ENCODE measurements at regions not wholly inside any gene's neighbourhood (a gene's known extent, or its start where the extent isn't known, plus 50 kb on each side); places are given as distances from the start of the nearest gene placed in this dataset.

DNA sequence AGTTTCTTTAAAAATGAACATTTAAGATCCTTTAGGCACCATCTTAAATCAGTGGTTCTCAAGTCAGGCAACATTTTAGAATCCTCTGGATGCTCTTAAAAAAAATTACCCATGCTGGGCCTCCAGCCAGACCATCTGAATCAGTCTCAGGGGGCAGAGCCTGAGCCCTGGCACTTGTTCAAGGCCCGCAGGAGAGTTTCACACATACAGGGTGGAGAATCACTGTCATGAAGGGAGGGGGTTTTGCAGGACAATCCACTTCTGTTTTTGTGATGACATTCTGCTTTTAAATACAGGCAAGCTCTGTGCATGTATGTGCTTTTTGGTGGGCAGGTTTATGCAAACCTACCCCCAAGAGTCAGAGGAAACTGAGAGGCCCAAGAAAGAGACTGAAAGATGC lies 268.6 kb downstream of the SEC23IP start:
- no peak for DNase-seq (ENCODE audit: low spot score)
- Histone ChIP-seq H2AK5ac (ENCODE audit: low read depth, low read length) (no peak overlapping the region), H2BK12ac (ENCODE audit: low read length) (no peak overlapping the region), H3K4me3 (ENCODE audit: low read length in 2 of 2) (no peak overlapping the region), H3K9me3 (replicated peaks in 1 of 2; ENCODE audit: control insufficient read depth in 2 of 2, insufficient read depth in 1 of 2, low read depth in 1 of 2, low read length in 2 of 2) (no peaks in the 10 kb centered on the region), H4K91ac (ENCODE audit: low read depth, low read length, poor library complexity) (no peak overlapping the region), H2BK15ac (ENCODE audit: low read length) (no peak overlapping the region), H3K18ac (ENCODE audit: low read length) (no peak overlapping the region), H4K8ac (ENCODE audit: low read depth, low read length) (no peak overlapping the region), H3K23ac (ENCODE audit: low read depth, low read length, poor library complexity) (no peak overlapping the region), H3K4me1 (ENCODE audit: control insufficient read depth in 2 of 2, insufficient read depth in 1 of 2, low read depth in 1 of 2, low read length in 2 of 2) (no peaks in the 10 kb centered on the region), H2BK120ac (ENCODE audit: low read depth, low read length) (no peak overlapping the region), H3K36me3 (replicated peaks in 1 of 2; ENCODE audit: control insufficient read depth in 2 of 2, insufficient read depth in 2 of 2, low read length in 2 of 2) (no peaks in the 10 kb centered on the region), H3K27ac (replicated peaks; ENCODE audit: low read length) (no peak overlapping the region), H2BK5ac (ENCODE audit: low read length) (no peak overlapping the region), H3K14ac (ENCODE audit: low read length) (no peak overlapping the region), H3K79me1 (ENCODE audit: low read depth, low read length) (no peaks in the 10 kb centered on the region), H3K9ac (ENCODE audit: low read depth, low read length, poor library complexity) (no peak overlapping the region), H3K4me2 (ENCODE audit: insufficient read depth, low read length, poor library complexity, severe bottlenecking) (no peak overlapping the region), H2AFZ (ENCODE audit: low read length) (no peak overlapping the region), H3K4ac (ENCODE audit: low read length) (no peak overlapping the region), H3K27me3 (ENCODE audit: control insufficient read depth in 3 of 3, insufficient read depth in 3 of 3, low read depth in 1 of 3, low read length in 3 of 3) (no peaks in the 10 kb centered on the region)
- no CpG with 5 or more reads among the region's 1 CpG for WGBS, 2 donors (ENCODE audit: extremely low coverage in 2 of 2, insufficient read length in 2 of 2, insufficient replicate concordance in 1 of 2)

DNA sequence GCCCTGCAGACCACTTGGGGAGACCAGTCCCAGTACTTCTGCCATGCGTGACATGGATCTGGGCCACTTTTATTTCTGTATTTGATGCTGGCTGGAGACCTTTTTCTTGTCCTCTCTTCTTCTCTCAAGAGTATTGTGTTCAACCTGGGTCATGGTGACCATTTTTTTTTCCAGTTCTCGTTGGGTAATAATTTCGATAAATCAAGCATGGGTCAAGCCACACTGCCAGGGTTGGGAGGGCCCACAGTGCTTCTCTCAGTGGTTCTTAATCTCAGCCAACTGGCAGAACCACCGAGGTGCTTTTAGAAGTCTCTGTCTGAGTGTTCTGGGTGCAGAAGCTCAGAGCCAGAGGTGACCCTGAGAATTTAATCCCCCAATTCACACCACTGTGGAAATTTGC lies 269.9 kb downstream of the SEC23IP start:
- Histone ChIP-seq H3K4me1 (ENCODE audit: control insufficient read depth in 2 of 2, insufficient read depth in 1 of 2, low read depth in 1 of 2, low read length in 2 of 2) (no peaks in the 10 kb centered on the region), H3K4me3 (ENCODE audit: low read length in 2 of 2) (no peak overlapping the region), H2BK5ac (ENCODE audit: low read length) (no peak overlapping the region), H3K36me3 (replicated peaks in 1 of 2; ENCODE audit: control insufficient read depth in 2 of 2, insufficient read depth in 2 of 2, low read length in 2 of 2) (no peaks in the 10 kb centered on the region), H2AK5ac (ENCODE audit: low read depth, low read length) (no peak overlapping the region), H4K91ac (ENCODE audit: low read depth, low read length, poor library complexity) (no peak overlapping the region), H3K9me3 (replicated peaks in 1 of 2; ENCODE audit: control insufficient read depth in 2 of 2, insufficient read depth in 1 of 2, low read depth in 1 of 2, low read length in 2 of 2) (no peaks in the 10 kb centered on the region), H3K14ac (ENCODE audit: low read length) (no peak overlapping the region), H3K9ac (ENCODE audit: low read depth, low read length, poor library complexity) (no peak overlapping the region), H2BK12ac (ENCODE audit: low read length) (no peak overlapping the region), H3K18ac (ENCODE audit: low read length) (no peak overlapping the region), H2BK120ac (ENCODE audit: low read depth, low read length) (no peak overlapping the region), H3K4me2 (ENCODE audit: insufficient read depth, low read length, poor library complexity, severe bottlenecking) (no peak overlapping the region), H4K8ac (ENCODE audit: low read depth, low read length) (no peak overlapping the region), H2BK15ac (ENCODE audit: low read length) (no peak overlapping the region), H3K23ac (ENCODE audit: low read depth, low read length, poor library complexity) (no peak overlapping the region), H3K4ac (ENCODE audit: low read length) (no peak overlapping the region), H2AFZ (ENCODE audit: low read length) (no peak overlapping the region), H3K79me1 (ENCODE audit: low read depth, low read length) (no peaks in the 10 kb centered on the region), H3K27me3 (ENCODE audit: control insufficient read depth in 3 of 3, insufficient read depth in 3 of 3, low read depth in 1 of 3, low read length in 3 of 3) (no peaks in the 10 kb centered on the region), H3K27ac (replicated peaks; ENCODE audit: low read length) (no peak overlapping the region)
- WGBS, 2 donors (ENCODE audit: extremely low coverage in 2 of 2, insufficient read length in 2 of 2, insufficient replicate concordance in 1 of 2): no CpG with 5 or more reads among the region's 4 CpGs
- no peak for DNase-seq (ENCODE audit: low spot score)

DNA sequence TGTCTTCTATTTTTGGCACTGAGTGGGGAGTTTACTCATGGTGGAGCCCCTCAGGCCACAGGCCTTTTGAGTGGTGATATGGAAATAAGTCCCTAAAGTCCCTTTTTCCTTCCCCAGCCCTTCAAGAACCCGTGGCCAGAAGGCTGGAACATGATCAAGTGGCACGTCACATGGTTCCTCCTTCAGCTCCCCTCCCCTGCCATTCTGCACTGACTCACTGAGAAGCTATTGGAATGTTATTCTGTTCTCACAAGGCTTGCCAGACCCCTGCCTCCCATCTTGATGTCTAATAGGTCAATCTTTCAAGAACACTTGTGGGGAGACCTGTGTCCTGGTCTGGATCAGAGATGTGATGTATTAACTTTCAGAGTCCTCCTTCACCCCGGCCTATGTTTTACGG lies 279.8 kb downstream of the SEC23IP start:
- Histone ChIP-seq H3K79me1 (ENCODE audit: low read depth, low read length) (no peaks in the 10 kb centered on the region), H3K9me3 (replicated peaks in 1 of 2; ENCODE audit: control insufficient read depth in 2 of 2, insufficient read depth in 1 of 2, low read depth in 1 of 2, low read length in 2 of 2) (no peaks in the 10 kb centered on the region), H2AFZ (ENCODE audit: low read length) (no peak overlapping the region), H3K4ac (ENCODE audit: low read length) (no peak overlapping the region), H3K9ac (ENCODE audit: low read depth, low read length, poor library complexity) (no peak overlapping the region), H3K4me3 (ENCODE audit: low read length in 2 of 2) (no peak overlapping the region), H3K18ac (ENCODE audit: low read length) (no peak overlapping the region), H4K91ac (ENCODE audit: low read depth, low read length, poor library complexity) (no peak overlapping the region), H3K14ac (ENCODE audit: low read length) (no peak overlapping the region), H3K4me1 (ENCODE audit: control insufficient read depth in 2 of 2, insufficient read depth in 1 of 2, low read depth in 1 of 2, low read length in 2 of 2) (peaks cover 0 to 2% of the 10 kb centered on the region in 2 donors), H3K27me3 (ENCODE audit: control insufficient read depth in 3 of 3, insufficient read depth in 3 of 3, low read depth in 1 of 3, low read length in 3 of 3) (no peaks in the 10 kb centered on the region), H3K23ac (ENCODE audit: low read depth, low read length, poor library complexity) (no peak overlapping the region), H3K27ac (replicated peaks; ENCODE audit: low read length) (no peak overlapping the region), H4K8ac (ENCODE audit: low read depth, low read length) (no peak overlapping the region), H2BK15ac (ENCODE audit: low read length) (no peak overlapping the region), H3K4me2 (ENCODE audit: insufficient read depth, low read length, poor library complexity, severe bottlenecking) (no peak overlapping the region), H2BK120ac (ENCODE audit: low read depth, low read length) (no peak overlapping the region), H2BK5ac (ENCODE audit: low read length) (no peak overlapping the region), H3K36me3 (replicated peaks in 1 of 2; ENCODE audit: control insufficient read depth in 2 of 2, insufficient read depth in 2 of 2, low read length in 2 of 2) (no peaks in the 10 kb centered on the region), H2BK12ac (ENCODE audit: low read length) (no peak overlapping the region), H2AK5ac (ENCODE audit: low read depth, low read length) (no peak overlapping the region)
- DNase-seq (ENCODE audit: low spot score): no peak
- WGBS, 2 donors (ENCODE audit: extremely low coverage in 2 of 2, insufficient read length in 2 of 2, insufficient replicate concordance in 1 of 2): no CpG with 5 or more reads among the region's 4 CpGs

DNA sequence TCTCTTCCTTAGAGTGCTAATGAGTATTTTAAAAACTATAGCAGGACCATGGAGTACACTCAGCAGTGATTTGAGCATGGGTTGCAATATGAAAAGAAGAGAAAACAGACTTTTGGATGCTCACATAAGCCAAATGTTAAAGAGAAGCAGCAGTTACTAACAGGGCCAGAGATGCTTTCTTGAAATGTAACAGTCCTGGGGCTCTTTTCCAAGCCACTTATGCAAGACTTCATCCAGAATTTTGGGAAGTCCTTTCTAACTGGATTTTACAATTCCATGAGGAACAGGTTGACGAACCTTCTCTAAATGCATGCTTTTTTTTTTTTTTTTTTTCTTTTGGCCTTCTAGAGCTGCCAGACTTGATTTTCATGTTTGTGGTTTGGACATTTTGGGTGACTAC lies 282.0 kb downstream of the SEC23IP start:
- no peak overlapping the region for H2AK5ac ChIP-seq (ENCODE audit: low read depth, low read length)
- no peak overlapping the region for H2BK120ac ChIP-seq (ENCODE audit: low read depth, low read length)
- DNase-seq (ENCODE audit: low spot score): no peak
- no CpG with 5 or more reads among the region's 1 CpG for WGBS, 2 donors (ENCODE audit: extremely low coverage in 2 of 2, insufficient read length in 2 of 2, insufficient replicate concordance in 1 of 2)
- no peaks in the 10 kb centered on the region for H3K36me3 ChIP-seq (replicated peaks in 1 of 2; ENCODE audit: control insufficient read depth in 2 of 2, insufficient read depth in 2 of 2, low read length in 2 of 2)
- H2BK12ac ChIP-seq (ENCODE audit: low read length): no peak overlapping the region
- H3K18ac ChIP-seq (ENCODE audit: low read length): no peak overlapping the region
- H3K4me3 ChIP-seq (ENCODE audit: low read length in 2 of 2): no peak overlapping the region
- no peak overlapping the region for H3K9ac ChIP-seq (ENCODE audit: low read depth, low read length, poor library complexity)
- H3K23ac ChIP-seq (ENCODE audit: low read depth, low read length, poor library complexity): no peak overlapping the region
- H3K4me2 ChIP-seq (ENCODE audit: insufficient read depth, low read length, poor library complexity, severe bottlenecking): no peak overlapping the region
- no peaks in the 10 kb centered on the region for H3K9me3 ChIP-seq (replicated peaks in 1 of 2; ENCODE audit: control insufficient read depth in 2 of 2, insufficient read depth in 1 of 2, low read depth in 1 of 2, low read length in 2 of 2)
- no peaks in the 10 kb centered on the region for H3K27me3 ChIP-seq (ENCODE audit: control insufficient read depth in 3 of 3, insufficient read depth in 3 of 3, low read depth in 1 of 3, low read length in 3 of 3)
- H2BK5ac ChIP-seq (ENCODE audit: low read length): no peak overlapping the region
- H3K14ac ChIP-seq (ENCODE audit: low read length): no peak overlapping the region
- no peak overlapping the region for H4K91ac ChIP-seq (ENCODE audit: low read depth, low read length, poor library complexity)
- no peak overlapping the region for H3K4ac ChIP-seq (ENCODE audit: low read length)
- peaks cover 0 to 2% of the 10 kb centered on the region in 2 donors for H3K4me1 ChIP-seq (ENCODE audit: control insufficient read depth in 2 of 2, insufficient read depth in 1 of 2, low read depth in 1 of 2, low read length in 2 of 2)
- H2AFZ ChIP-seq (ENCODE audit: low read length): no peak overlapping the region
- H3K79me1 ChIP-seq (ENCODE audit: low read depth, low read length): no peaks in the 10 kb centered on the region
- no peak overlapping the region for H4K8ac ChIP-seq (ENCODE audit: low read depth, low read length)
- H2BK15ac ChIP-seq (ENCODE audit: low read length): no peak overlapping the region
- H3K27ac ChIP-seq (replicated peaks; ENCODE audit: low read length): no peak overlapping the region
